Liver (tissue), 8 donors: ENCODE measurements at regions not wholly inside any gene's neighbourhood (a gene's known extent, or its start where the extent isn't known, plus 50 kb on each side); places are given as distances from the start of the nearest gene placed in this dataset.

Source experiments
- DNase-seq: peaks from one replicate; pipeline ENCODE4 v3.0.0-alpha.2; 2017; ENCODE audit warnings: low spot score
- H3K27ac ChIP-seq, 2 donors: one replicate each; pipeline ENCODE4 v1.7.0; 2013; ENCODE audit warnings: inconsistent platforms in 2 of 2, low read length in 2 of 2, control low read depth in 1 of 2, low read depth in 1 of 2, mild to moderate bottlenecking in 1 of 2
- H3K27me3 ChIP-seq, 4 donors: one replicate each; pipeline versions ENCODE4 v1.6.1 to v1.7.0; 2013; ENCODE audit warnings: low read length in 3 of 4, inconsistent platforms in 1 of 4, mild to moderate bottlenecking in 1 of 4, moderate library complexity in 1 of 4; ENCODE audit not compliant: control insufficient read depth in 4 of 4, insufficient read depth in 4 of 4
- H3K36me3 ChIP-seq, 4 donors: one replicate each; pipeline versions ENCODE4 v1.6.1 to v1.7.0; 2013; ENCODE audit warnings: low read length in 3 of 4, mild to moderate bottlenecking in 3 of 4, low read depth in 1 of 4, moderate library complexity in 1 of 4; ENCODE audit not compliant: control insufficient read depth in 4 of 4, insufficient read depth in 3 of 4
- H3K4me1 ChIP-seq, 4 donors: one replicate each; pipeline versions ENCODE4 v1.6.1 to v1.7.0; 2013; ENCODE audit warnings: low read length in 3 of 4, mild to moderate bottlenecking in 3 of 4, moderate library complexity in 1 of 4; ENCODE audit not compliant: control insufficient read depth in 4 of 4, insufficient read depth in 4 of 4
- H3K4me3 ChIP-seq, 3 donors: one replicate each; pipeline versions ENCODE4 v1.6.1 to v1.7.0; 2013; ENCODE audit warnings: low read length in 3 of 3, control low read depth in 1 of 3, low read depth in 1 of 3, mild to moderate bottlenecking in 1 of 3
- H3K9ac ChIP-seq, 2 donors: one replicate each; pipeline ENCODE4 v1.7.0; 2013; ENCODE audit warnings: low read length in 2 of 2, mild to moderate bottlenecking in 2 of 2, moderate library complexity in 2 of 2, control low read depth in 1 of 2, low read depth in 1 of 2
- H3K9me3 ChIP-seq, 4 donors: one replicate each; pipeline versions ENCODE4 v1.6.1 to v1.7.0; 2013; ENCODE audit warnings: low read length in 3 of 4; ENCODE audit not compliant: control insufficient read depth in 4 of 4
- ATF3 ChIP-seq: IDR thresholded peaks from 2 replicates; pipeline ENCODE4 v1.6.1; 2016; ENCODE audit warnings: antibody characterized with exemption
- CTCF ChIP-seq: fragments of 150-350 bp; IDR thresholded peaks from 2 replicates; pipeline ENCODE4 v1.5.1; 2017; ENCODE audit warnings: improper control_type of control experiment, low read depth, low read length; ENCODE audit not compliant: missing input control
- EGR1 ChIP-seq, 2 donors: IDR thresholded peaks; 2 replicates each; pipeline ENCODE4 v1.6.1; 2016 to 2018; ENCODE audit warnings: antibody characterized with exemption in 2 of 2, low read depth in 2 of 2
- FOXA1 ChIP-seq: IDR thresholded peaks from 2 replicates; pipeline ENCODE4 v1.6.1; 2016; ENCODE audit warnings: antibody characterized with exemption
- FOXA2 ChIP-seq: IDR thresholded peaks from 2 replicates; pipeline ENCODE4 v1.6.1; 2016; ENCODE audit warnings: antibody characterized with exemption
- HNF4A ChIP-seq, 2 donors: conservative IDR thresholded peaks; 2 replicates each; pipeline ENCODE4 v1.6.1; 2016; ENCODE audit warnings: antibody characterized with exemption in 2 of 2, mild to moderate bottlenecking in 2 of 2
- HNF4G ChIP-seq: IDR thresholded peaks from 2 replicates; pipeline ENCODE4 v1.6.1; 2016; ENCODE audit warnings: antibody characterized with exemption
- MAX ChIP-seq: IDR thresholded peaks from 2 replicates; pipeline ENCODE4 v1.6.1; 2016; ENCODE audit warnings: antibody characterized with exemption
- NR2F2 ChIP-seq: IDR thresholded peaks from 2 replicates; pipeline ENCODE4 v1.6.1; 2016; ENCODE audit warnings: antibody characterized with exemption
- REST ChIP-seq: IDR thresholded peaks from 2 replicates; pipeline ENCODE4 v1.6.1; 2016; ENCODE audit warnings: antibody characterized with exemption, mild to moderate bottlenecking
- RXRA ChIP-seq, 2 donors: IDR thresholded peaks; 2 replicates each; pipeline ENCODE4 v1.6.1; 2017 to 2018; ENCODE audit warnings: antibody characterized with exemption in 2 of 2, mild to moderate bottlenecking in 1 of 2
- SP1 ChIP-seq: IDR thresholded peaks from 2 replicates; pipeline ENCODE4 v1.6.1; 2018; ENCODE audit warnings: antibody characterized with exemption, mild to moderate bottlenecking
- TAF1 ChIP-seq: conservative IDR thresholded peaks from 2 replicates; pipeline ENCODE4 v1.6.1; 2016; ENCODE audit warnings: antibody characterized with exemption, mild to moderate bottlenecking
- YY1 ChIP-seq: IDR thresholded peaks from 2 replicates; pipeline ENCODE4 v1.6.1; 2016; ENCODE audit warnings: antibody characterized with exemption, mild to moderate bottlenecking
- ZBTB33 ChIP-seq: IDR thresholded peaks from 2 replicates; pipeline ENCODE4 v1.6.1; 2016; ENCODE audit warnings: antibody characterized with exemption
- WGBS: extraction: QIAGEN DNeasy Blood & Tissue Kit; methylation state at CpG from one replicate; pipeline ENCODE4 v1.1.7; 2013; 5-methylcytosine and 5-hydroxymethylcytosine counted together
- donor health status: healthy.
- donor health status: healthy.
- donor health status: healthy.
- donor health status: healthy.
- donor health status: healthy.

GRCh38 chr5:56466136-56466816, 233.1 kb upstream of the ANKRD55 start:
- 92% methylated on average over 7 of the region's 7 CpGs for WGBS
- no peak overlapping the region for H3K27ac ChIP-seq

GRCh38 chr5:56465769-56466135, 232.6 kb upstream of the ANKRD55 start:
- 92% methylated on average over 2 of the region's 2 CpGs for WGBS
- H3K9me3 ChIP-seq, result no peaks in the 10 kb centered on the region
- no peaks in the 10 kb centered on the region for H3K4me1 ChIP-seq
- no peak overlapping the region for H3K4me3 ChIP-seq
- DNase-seq, result no peak
- no peaks in the 10 kb centered on the region for H3K27me3 ChIP-seq
- H3K27ac ChIP-seq, result no peak overlapping the region
- TF ChIP-seq TAF1 (no peak), NR2F2 (no peak), CTCF (no peak), MAX (no peak), REST (no peak), FOXA2 (no peak)
- no peak overlapping the region for H3K9ac ChIP-seq
- H3K36me3 ChIP-seq, result no peaks in the 10 kb centered on the region

More at GRCh38 chr5:56466136-56466816, 233.1 kb upstream of the ANKRD55 start:
- H3K27me3 ChIP-seq, result no peaks in the 10 kb centered on the region
- no peaks in the 10 kb centered on the region for H3K4me1 ChIP-seq
- H3K4me3 ChIP-seq, result no peak overlapping the region
- TF ChIP-seq ATF3 (no peak), FOXA1 (no peak)
- H3K36me3 ChIP-seq, result no peaks in the 10 kb centered on the region
- no peaks in the 10 kb centered on the region for H3K9me3 ChIP-seq
- H3K9ac ChIP-seq, result no peak overlapping the region
- DNase-seq, result no peak

GRCh38 chr5:56464935-56465768, 232.0 kb upstream of the ANKRD55 start:
- H3K9ac ChIP-seq, result no peak overlapping the region
- WGBS, result 54% methylated on average over 10 of the region's 10 CpGs
- no peak for DNase-seq
- no peaks in the 10 kb centered on the region for H3K9me3 ChIP-seq
- no peaks in the 10 kb centered on the region for H3K4me1 ChIP-seq
- H3K36me3 ChIP-seq, result no peaks in the 10 kb centered on the region
- no peak overlapping the region for H3K4me3 ChIP-seq
- no peak overlapping the region for H3K27ac ChIP-seq
- H3K27me3 ChIP-seq, result no peaks in the 10 kb centered on the region
- TF ChIP-seq EGR1 (IDR thresholded peaks at IDR 0.05; ENCODE audit: low read depth in 2 of 2), result no peak
- peak; percentile 6 to 8 for TF ChIP-seq HNF4A (conservative IDR thresholded peaks at IDR 0.05)
- no peak for TF ChIP-seq FOXA2
- no peak for TF ChIP-seq HNF4G
- TF ChIP-seq ZBTB33, result no peak
- no peak for TF ChIP-seq TAF1
- no peak for TF ChIP-seq MAX
- peak; percentile 17 for TF ChIP-seq SP1
- TF ChIP-seq YY1, result no peak
- no peak for TF ChIP-seq CTCF
- TF ChIP-seq RXRA (IDR thresholded peaks at IDR 0.05), result no peak
- no peak for TF ChIP-seq FOXA1
- TF ChIP-seq NR2F2, result no peak
